ENCODE measurements at regions not wholly inside any gene's neighbourhood (a gene's known extent, or its start where the extent isn't known, plus 50 kb on each side); places are given as distances from the start of the nearest gene placed in this dataset.
"Not testable (repeated sequence)": the region's sequence is repeated elsewhere in the genome, so short reads cannot be mapped to it uniquely, and the experiment has no call there.

- 0 out of 2 replicates have a peak overlapping the region, but pooled peaks have one; percentile 28 for H3K27ac ChIP-seq
- not testable (repeated sequence) for H3K36me3 ChIP-seq (ENCODE audit: insufficient read depth, low read length); H3K4me3 ChIP-seq; H3K9ac ChIP-seq (ENCODE audit: insufficient read length); H3K9me3 ChIP-seq (ENCODE audit: low read depth, low read length); DNase-seq (ENCODE audit: low read depth, low spot score)
Observed at GRCh38 chr2:242010252-242011166, 141.0 kb downstream of the RTP5 start.

- TF ChIP-seq EZH2 (IDR thresholded peaks at IDR 0.05) (no peak), POLR2AphosphoS5 (IDR thresholded peaks at IDR 0.05; ENCODE audit: borderline replicate concordance, low read depth, low read length) (no peak), FOXP2 (optimal IDR thresholded peaks at IDR 0.05; ENCODE audit: control extremely low read depth, extremely low read length, insufficient read depth) (no peak)
- DNase-seq (ENCODE audit: low read depth, low spot score), result no peak
- H3K36me3 ChIP-seq (ENCODE audit: insufficient read depth, low read length), result no peaks in the 10 kb centered on the region
Observed at GRCh38 chr2:242011167-242011513, 141.6 kb downstream of the RTP5 start.

GRCh38 chr2:242011516-242011915, 142.0 kb downstream of the RTP5 start:
- Histone ChIP-seq H3K4me3 (no peak overlapping the region), H3K27ac (no peak overlapping the region), H3K9ac (ENCODE audit: insufficient read length) (no peak overlapping the region), H3K9me3 (ENCODE audit: low read depth, low read length) (no peaks in the 10 kb centered on the region), H3K36me3 (ENCODE audit: insufficient read depth, low read length) (no peaks in the 10 kb centered on the region)
- no peak for DNase-seq (ENCODE audit: low read depth, low spot score)
- TF ChIP-seq FOXP2 (optimal IDR thresholded peaks at IDR 0.05; ENCODE audit: control extremely low read depth, extremely low read length, insufficient read depth) (no peak), POLR2AphosphoS5 (IDR thresholded peaks at IDR 0.05; ENCODE audit: borderline replicate concordance, low read depth, low read length) (no peak), EZH2 (IDR thresholded peaks at IDR 0.05) (no peak)

More at GRCh38 chr2:242011167-242011513, 141.6 kb downstream of the RTP5 start:
- Histone ChIP-seq H3K4me3 (no peak overlapping the region), H3K9me3 (ENCODE audit: low read depth, low read length) (no peaks in the 10 kb centered on the region), H3K9ac (ENCODE audit: insufficient read length) (no peak overlapping the region), H3K27ac (no peak overlapping the region)

DNA sequence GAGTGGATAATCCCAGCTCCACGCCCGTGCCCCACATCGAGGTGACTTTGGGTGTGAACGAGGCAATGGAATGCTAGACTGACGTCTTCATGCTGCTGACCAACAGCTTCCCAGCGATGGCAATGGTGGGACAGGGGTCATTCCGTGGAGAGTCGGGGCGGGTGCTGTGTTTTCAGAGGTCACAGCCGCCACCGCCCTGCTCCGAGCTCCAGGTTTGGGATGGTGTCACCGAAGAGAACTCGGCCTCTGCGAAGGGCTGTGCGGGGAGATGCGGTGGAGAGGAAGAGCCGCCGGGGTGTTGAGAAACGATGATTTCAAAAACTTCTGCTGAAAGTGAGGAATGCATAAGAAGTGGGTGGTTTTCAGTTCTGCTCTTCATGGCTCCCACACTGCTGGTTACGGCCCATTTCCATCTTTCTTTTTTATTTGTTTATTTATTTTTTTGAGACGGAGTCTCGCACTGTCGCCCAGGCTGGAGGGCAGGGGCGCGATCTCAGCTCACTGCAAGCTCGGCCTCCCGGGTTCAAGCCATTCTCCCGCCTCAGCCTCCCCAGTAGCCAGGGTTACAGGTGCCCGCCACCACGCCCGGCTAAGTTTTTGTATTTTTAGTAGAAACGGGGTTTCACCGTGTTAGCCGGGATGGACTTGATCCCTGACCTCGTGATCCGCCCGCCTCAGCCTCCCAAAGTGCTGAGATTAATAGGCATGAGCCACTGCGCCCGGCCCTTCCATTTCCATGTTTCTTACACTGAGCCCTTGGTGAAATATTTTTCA, 142.6 kb downstream of the RTP5 start:
- Histone ChIP-seq H3K4me3 (no peak overlapping the region), H3K9ac (ENCODE audit: insufficient read length) (no peak overlapping the region), H3K27ac (no peak overlapping the region), H3K36me3 (ENCODE audit: insufficient read depth, low read length) (no peaks in the 10 kb centered on the region), H3K9me3 (ENCODE audit: low read depth, low read length) (no peaks in the 10 kb centered on the region)
- TF ChIP-seq POLR2AphosphoS5 (IDR thresholded peaks at IDR 0.05; ENCODE audit: borderline replicate concordance, low read depth, low read length), result no peak
- TF ChIP-seq FOXP2 (optimal IDR thresholded peaks at IDR 0.05; ENCODE audit: control extremely low read depth, extremely low read length, insufficient read depth), result no peak
- no peak for TF ChIP-seq EZH2 (IDR thresholded peaks at IDR 0.05)
- no peak for DNase-seq (ENCODE audit: low read depth, low spot score)

GRCh38 chr2:242012956-242013764, 143.6 kb downstream of the RTP5 start:
- no peak for DNase-seq (ENCODE audit: low read depth, low spot score)

GRCh38 chr2:242013771-242014170, 144.2 kb downstream of the RTP5 start:
- TF ChIP-seq POLR2AphosphoS5 (IDR thresholded peaks at IDR 0.05; ENCODE audit: borderline replicate concordance, low read depth, low read length), result no peak
- TF ChIP-seq FOXP2 (optimal IDR thresholded peaks at IDR 0.05; ENCODE audit: control extremely low read depth, extremely low read length, insufficient read depth), result no peak
- TF ChIP-seq EZH2 (IDR thresholded peaks at IDR 0.05), result no peak
- Histone ChIP-seq H3K9me3 (ENCODE audit: low read depth, low read length) (no peaks in the 10 kb centered on the region), H3K27ac (no peak overlapping the region), H3K36me3 (ENCODE audit: insufficient read depth, low read length) (no peaks in the 10 kb centered on the region), H3K9ac (ENCODE audit: insufficient read length) (no peak overlapping the region), H3K4me3 (no peak overlapping the region)
- DNase-seq (ENCODE audit: low read depth, low spot score), result no peak

More at GRCh38 chr2:242012956-242013764, 143.6 kb downstream of the RTP5 start:
- H3K27ac ChIP-seq, result no peak overlapping the region
- no peaks in the 10 kb centered on the region for H3K36me3 ChIP-seq (ENCODE audit: insufficient read depth, low read length)
- no peak overlapping the region for H3K4me3 ChIP-seq
- no peaks in the 10 kb centered on the region for H3K9me3 ChIP-seq (ENCODE audit: low read depth, low read length)
- TF ChIP-seq EZH2 (IDR thresholded peaks at IDR 0.05) (no peak), FOXP2 (optimal IDR thresholded peaks at IDR 0.05; ENCODE audit: control extremely low read depth, extremely low read length, insufficient read depth) (no peak), POLR2AphosphoS5 (IDR thresholded peaks at IDR 0.05; ENCODE audit: borderline replicate concordance, low read depth, low read length) (no peak)
- H3K9ac ChIP-seq (ENCODE audit: insufficient read length), result no peak overlapping the region

GRCh38 chr2:242015108-242016065, 145.9 kb downstream of the RTP5 start:
- TF ChIP-seq POLR2AphosphoS5 (IDR thresholded peaks at IDR 0.05; ENCODE audit: borderline replicate concordance, low read depth, low read length) (no peak), FOXP2 (optimal IDR thresholded peaks at IDR 0.05; ENCODE audit: control extremely low read depth, extremely low read length, insufficient read depth) (no peak), EZH2 (IDR thresholded peaks at IDR 0.05) (no peak)
- no peak overlapping the region for H3K27ac ChIP-seq

More at GRCh38 chr2:242015108-242016065, 145.9 kb downstream of the RTP5 start:
- Histone ChIP-seq H3K9ac (ENCODE audit: insufficient read length) (no peak overlapping the region), H3K4me3 (no peak overlapping the region), H3K36me3 (ENCODE audit: insufficient read depth, low read length) (no peaks in the 10 kb centered on the region), H3K9me3 (ENCODE audit: low read depth, low read length) (no peaks in the 10 kb centered on the region)
- DNase-seq (ENCODE audit: low read depth, low spot score), result no peak
